ENCODE measurements at regions not wholly inside any gene's neighbourhood (a gene's known extent, or its start where the extent isn't known, plus 50 kb on each side); places are given as distances from the start of the nearest gene placed in this dataset.
"Not testable (repeated sequence)": the region's sequence is repeated elsewhere in the genome, so short reads cannot be mapped to it uniquely, and the experiment has no call there.

DNA sequence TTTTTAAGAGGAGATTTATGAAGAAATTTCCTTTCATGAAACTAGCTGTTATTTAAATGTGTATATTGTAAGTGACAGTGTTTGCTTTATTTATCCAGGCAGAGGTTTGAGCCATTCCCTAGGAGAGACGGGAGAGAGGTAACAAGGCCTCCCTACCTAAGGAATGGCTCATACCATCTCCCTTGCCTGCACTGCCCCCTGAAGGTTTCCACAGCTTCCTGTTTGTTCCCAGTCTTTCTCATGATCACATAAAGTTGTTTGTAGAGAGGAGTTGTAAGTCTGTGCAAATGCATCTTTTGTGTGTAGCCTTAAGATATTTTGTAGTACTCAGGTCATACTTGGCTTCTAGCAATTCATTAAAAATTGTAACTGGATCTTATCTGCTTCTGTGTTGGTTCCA, 1504.5 kb upstream of the PCDH10 start:
- DNase-seq (ENCODE audit: low spot score): no peak
- TF ChIP-seq, protein P1, sequence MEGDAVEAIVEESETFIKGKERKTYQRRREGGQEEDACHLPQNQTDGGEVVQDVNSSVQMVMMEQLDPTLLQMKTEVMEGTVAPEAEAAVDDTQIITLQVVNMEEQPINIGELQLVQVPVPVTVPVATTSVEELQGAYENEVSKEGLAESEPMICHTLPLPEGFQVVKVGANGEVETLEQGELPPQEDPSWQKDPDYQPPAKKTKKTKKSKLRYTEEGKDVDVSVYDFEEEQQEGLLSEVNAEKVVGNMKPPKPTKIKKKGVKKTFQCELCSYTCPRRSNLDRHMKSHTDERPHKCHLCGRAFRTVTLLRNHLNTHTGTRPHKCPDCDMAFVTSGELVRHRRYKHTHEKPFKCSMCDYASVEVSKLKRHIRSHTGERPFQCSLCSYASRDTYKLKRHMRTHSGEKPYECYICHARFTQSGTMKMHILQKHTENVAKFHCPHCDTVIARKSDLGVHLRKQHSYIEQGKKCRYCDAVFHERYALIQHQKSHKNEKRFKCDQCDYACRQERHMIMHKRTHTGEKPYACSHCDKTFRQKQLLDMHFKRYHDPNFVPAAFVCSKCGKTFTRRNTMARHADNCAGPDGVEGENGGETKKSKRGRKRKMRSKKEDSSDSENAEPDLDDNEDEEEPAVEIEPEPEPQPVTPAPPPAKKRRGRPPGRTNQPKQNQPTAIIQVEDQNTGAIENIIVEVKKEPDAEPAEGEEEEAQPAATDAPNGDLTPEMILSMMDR (IDR thresholded peaks at IDR 0.05; ENCODE audit: extremely low read depth, insufficient read depth, missing control alignments): peak; percentile 41
- in situ Hi-C loops (cut with MboI; ENCODE audit: low pct_unique_long_range_greater_than_20kb, low sequenced_read_pairs, unreplicated experiment): no loop called here

DNA sequence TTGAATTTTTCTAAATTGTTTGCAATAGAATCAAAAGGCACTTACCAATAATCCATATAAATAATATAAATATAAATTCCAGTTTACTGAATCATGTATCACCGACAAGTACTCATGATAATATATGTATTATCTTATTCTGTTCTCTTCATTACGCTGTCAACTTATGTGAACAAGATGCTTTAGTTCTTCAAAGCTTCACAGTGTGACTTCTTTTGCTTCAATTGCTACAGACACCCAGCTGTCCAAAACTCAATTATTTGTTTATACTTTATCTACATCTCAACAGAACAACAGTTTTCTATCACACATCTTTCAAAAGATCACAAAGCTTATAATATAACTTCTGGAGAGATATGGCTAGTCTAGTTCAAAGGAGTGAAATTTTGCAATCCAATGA, 1499.9 kb upstream of the PCDH10 start:
- no peak for DNase-seq (ENCODE audit: low spot score)
- in situ Hi-C loops (cut with MboI; ENCODE audit: low pct_unique_long_range_greater_than_20kb, low sequenced_read_pairs, unreplicated experiment): no loop called here
- TF ChIP-seq, protein P1 (IDR thresholded peaks at IDR 0.05; ENCODE audit: extremely low read depth, insufficient read depth, missing control alignments): no peak

DNA sequence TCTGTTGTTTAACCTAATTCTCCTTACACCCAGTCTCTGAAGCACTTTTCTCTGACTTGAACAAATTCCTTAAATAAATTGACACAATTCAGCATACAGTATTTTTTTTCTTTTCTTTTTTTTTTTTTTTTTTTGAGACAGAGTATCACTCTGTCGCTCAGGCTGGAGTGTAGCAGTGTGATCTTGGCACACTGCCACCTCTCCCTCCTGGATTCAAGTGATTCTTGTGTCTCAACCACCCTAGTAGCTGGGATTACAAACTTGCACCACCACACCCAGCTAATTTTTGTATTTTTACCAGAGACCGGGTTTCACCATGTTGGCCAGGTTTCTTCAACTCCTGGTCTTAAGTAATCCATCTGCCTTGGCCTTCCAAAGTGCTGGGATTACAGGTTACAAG, 1498.1 kb upstream of the PCDH10 start:
- in situ Hi-C loops (cut with MboI; ENCODE audit: low pct_unique_long_range_greater_than_20kb, low sequenced_read_pairs, unreplicated experiment): no loop called here
- DNase-seq (ENCODE audit: low spot score): no peak
- TF ChIP-seq, protein P1 (IDR thresholded peaks at IDR 0.05; ENCODE audit: extremely low read depth, insufficient read depth, missing control alignments): no peak

DNA sequence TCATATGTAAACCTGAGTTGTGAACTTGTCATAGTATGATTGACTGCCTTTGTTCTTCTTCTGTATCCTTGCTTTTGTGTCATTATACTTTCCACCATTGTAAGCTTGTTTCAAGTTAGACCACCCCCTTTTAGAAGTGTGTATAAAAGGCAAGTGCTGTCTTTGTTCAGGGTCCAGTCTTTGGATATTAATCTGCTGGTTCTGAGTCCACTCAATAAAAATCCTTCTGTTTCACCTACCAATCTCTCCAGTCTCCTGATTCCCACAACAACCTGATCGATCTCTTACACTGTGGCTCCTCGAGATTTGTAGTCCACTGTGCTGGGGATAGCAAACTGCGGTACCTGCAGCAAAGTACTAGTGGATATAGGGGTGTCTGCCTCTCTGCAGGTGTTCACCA, 1465.8 kb upstream of the PCDH10 start:
- in situ Hi-C loops (cut with MboI; ENCODE audit: low pct_unique_long_range_greater_than_20kb, low sequenced_read_pairs, unreplicated experiment); DNase-seq (ENCODE audit: low spot score): not testable (repeated sequence)

DNA sequence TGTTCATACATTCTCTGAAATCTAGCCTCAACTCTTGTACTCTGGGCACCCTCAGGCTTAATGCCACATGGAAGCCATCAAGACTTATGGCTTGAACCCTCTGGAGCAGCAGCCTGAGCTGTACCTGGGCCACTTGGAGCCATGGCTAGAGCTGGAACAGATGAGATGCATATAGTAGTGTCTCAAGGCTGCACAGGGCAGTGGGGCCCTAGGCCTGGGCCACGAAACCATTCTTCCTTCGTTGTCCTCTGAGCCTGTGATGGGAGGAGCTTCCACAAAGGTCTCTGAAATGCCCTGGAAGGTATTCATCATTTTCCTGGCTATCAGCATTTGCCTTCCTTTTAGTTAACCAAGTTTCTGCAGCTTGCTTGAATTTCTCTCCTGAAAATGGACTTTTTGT, 1427.2 kb upstream of the PCDH10 start:
- in situ Hi-C loops (cut with MboI; ENCODE audit: low pct_unique_long_range_greater_than_20kb, low sequenced_read_pairs, unreplicated experiment): no loop called here
- TF ChIP-seq, protein P1 (IDR thresholded peaks at IDR 0.05; ENCODE audit: extremely low read depth, insufficient read depth, missing control alignments): no peak
- no peak for DNase-seq (ENCODE audit: low spot score)

DNA sequence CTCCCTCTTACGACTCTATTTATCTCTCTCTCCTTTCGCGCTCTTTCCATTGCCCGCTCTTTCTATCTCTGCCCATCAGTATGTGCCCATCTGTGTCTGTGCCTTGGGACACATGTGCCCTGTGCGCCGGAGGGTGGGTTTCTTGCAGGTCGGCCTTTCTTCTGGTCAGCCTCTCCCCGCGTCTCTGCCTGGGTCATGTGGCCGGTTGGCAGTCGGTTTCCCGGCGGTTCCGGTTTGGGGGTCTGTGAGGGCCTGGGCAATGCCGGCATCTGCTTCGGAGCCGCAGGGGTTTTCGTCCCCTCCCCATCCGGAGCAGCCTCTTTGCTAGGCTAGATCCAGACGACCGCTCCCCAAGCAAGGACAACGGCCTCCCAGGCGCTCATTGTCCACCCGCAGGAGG, 1426.0 kb upstream of the PCDH10 start:
- in situ Hi-C loops (cut with MboI; ENCODE audit: low pct_unique_long_range_greater_than_20kb, low sequenced_read_pairs, unreplicated experiment); DNase-seq (ENCODE audit: low spot score): not testable (repeated sequence)

DNA sequence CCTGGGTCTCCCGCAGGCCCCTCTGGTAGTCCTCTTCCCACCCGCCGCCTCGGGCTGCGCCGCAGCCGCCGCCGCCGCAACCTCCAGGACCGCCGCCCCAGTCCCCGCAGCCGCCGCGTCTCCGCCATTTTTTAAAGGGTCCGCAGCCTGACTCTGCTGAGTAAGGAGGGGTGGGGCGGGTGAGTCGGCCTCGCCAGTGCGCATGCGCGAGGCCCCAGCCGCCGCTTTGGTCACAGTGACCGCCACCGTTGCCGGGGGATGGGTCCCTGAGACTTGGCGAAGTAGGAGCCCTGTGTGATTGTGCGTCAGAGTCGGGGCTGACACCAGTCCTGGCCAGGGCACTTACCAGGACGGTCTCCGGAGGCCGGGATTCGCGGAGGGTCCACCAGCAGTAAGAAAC, 1424.2 kb upstream of the PCDH10 start:
- not testable (repeated sequence) for DNase-seq (ENCODE audit: low spot score)

DNA sequence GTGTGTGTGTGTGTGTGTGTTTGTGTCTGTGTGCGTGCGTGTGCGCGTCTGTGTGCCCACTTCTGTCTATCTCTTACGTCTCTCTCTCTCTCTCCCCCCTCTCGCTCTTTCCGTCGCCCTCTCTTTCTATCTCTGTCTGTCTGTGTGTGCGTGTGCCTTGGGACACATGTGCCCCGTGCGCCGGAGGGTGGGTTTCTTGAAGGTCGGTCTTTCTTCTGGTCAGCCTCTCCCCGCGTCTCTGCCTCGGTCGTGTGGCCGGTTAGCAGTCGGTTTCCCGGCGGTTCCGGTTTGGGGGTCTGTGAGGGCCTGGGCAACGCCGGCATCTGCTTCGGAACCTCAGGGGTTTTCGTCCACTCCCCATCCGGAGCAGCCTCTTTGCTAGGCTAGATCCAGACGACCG, 1423.6 kb upstream of the PCDH10 start:
- in situ Hi-C loops (cut with MboI; ENCODE audit: low pct_unique_long_range_greater_than_20kb, low sequenced_read_pairs, unreplicated experiment); DNase-seq (ENCODE audit: low spot score): not testable (repeated sequence)

More for the DNA sequence above, 1424.2 kb upstream of the PCDH10 start:
- in situ Hi-C loops (cut with MboI; ENCODE audit: low pct_unique_long_range_greater_than_20kb, low sequenced_read_pairs, unreplicated experiment): not testable (repeated sequence)

DNA sequence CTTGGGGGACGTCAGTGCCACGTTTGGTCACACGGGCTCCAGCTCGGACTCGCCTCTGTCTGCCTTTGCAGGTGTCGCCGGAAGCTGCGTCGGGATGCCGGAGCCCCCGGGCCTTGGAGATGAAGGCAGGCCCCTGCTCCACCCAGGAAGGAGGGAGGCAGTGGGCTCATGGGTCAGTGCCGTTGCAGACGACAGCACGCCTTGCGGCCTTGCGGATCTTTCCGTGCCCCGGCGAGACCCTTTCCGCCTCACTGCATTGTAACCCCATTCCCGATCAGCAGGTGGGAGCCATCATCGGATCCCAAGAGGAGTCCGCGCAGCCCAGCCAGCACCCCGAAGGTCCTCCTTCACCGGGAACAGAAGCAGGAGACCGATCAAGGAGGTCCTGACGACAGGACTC, 1422.2 kb upstream of the PCDH10 start:
- in situ Hi-C loops (cut with MboI; ENCODE audit: low pct_unique_long_range_greater_than_20kb, low sequenced_read_pairs, unreplicated experiment): not testable (repeated sequence)

DNA sequence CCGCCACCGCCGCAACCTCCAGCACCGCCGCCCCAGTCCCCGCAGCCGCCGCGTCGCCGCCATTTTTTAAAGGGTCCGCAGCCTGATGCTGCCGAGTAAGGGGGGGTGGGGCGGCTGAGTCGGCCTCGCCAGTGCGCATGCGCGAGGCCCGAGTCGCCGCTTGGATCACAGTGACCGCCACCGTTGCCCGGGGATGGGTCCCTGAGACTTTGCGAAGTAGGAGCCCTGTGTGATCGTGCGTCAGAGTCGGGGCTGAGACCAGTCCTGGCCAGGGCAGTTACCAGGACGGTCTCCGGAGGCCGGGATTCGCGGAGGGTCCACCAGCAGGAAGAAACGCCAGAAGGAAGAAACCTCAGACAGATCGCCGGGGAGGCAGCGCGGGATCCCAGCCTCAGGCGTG, 1421.7 kb upstream of the PCDH10 start:
- in situ Hi-C loops (cut with MboI; ENCODE audit: low pct_unique_long_range_greater_than_20kb, low sequenced_read_pairs, unreplicated experiment); DNase-seq (ENCODE audit: low spot score): not testable (repeated sequence)

More for the DNA sequence above, 1422.2 kb upstream of the PCDH10 start:
- not testable (repeated sequence) for DNase-seq (ENCODE audit: low spot score)

DNA sequence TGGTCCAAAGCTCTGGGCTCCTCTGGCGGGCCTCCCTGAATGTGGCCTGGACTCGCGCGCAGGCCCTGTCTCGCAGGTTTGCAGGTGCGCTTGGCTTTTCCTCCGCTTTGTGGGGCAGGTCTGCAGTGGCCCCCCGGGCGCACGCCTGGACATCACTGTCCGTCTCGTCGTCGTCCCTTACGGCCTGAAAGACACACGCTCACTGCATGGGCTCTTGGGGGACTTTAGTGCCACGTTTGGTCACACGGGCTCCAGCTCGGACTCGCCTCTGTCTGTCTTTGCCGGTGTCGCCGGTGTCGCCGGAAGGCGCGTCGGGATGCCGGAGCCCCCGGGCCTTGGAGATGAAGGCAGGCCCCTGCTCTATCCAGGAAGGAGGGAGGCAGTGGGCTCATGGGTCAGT, 1419.9 kb upstream of the PCDH10 start:
- in situ Hi-C loops (cut with MboI; ENCODE audit: low pct_unique_long_range_greater_than_20kb, low sequenced_read_pairs, unreplicated experiment): not testable (repeated sequence)
- DNase-seq (ENCODE audit: low spot score): peak; percentile 12

DNA sequence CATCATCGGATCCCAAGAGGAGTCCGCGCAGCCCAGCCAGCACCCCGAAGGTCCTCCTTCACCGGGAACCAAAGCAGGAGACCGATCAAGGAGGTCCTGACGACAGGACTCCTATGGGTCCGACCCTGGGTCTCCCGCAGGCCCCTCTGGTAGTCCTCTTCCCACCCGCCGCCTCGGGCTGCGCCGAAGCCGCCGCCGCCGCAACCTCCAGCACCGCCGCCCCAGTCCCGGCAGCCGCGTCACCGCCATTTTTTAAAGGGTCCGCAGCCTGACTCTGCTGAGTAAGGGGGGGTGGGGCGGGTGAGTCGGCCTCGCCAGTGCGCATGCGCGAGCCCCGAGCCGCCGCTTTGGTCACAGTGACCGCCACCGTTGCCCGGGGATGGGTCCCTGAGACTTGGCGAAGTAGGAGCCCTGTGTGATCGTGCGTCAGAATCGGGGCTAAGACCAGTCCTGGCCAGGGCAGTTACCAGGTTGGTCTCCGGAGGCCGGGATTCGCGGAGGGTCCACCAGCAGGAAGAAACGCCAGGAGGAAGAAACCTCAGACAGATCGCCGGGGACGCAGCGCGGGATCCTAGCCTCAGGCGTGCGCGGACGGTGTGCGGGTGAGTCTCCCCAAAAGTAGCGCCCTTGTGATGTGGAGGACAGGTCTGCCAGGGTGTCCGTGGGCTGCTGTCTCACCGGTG, 1419.2 kb upstream of the PCDH10 start:
- in situ Hi-C loops (cut with MboI; ENCODE audit: low pct_unique_long_range_greater_than_20kb, low sequenced_read_pairs, unreplicated experiment); DNase-seq (ENCODE audit: low spot score): not testable (repeated sequence)

DNA sequence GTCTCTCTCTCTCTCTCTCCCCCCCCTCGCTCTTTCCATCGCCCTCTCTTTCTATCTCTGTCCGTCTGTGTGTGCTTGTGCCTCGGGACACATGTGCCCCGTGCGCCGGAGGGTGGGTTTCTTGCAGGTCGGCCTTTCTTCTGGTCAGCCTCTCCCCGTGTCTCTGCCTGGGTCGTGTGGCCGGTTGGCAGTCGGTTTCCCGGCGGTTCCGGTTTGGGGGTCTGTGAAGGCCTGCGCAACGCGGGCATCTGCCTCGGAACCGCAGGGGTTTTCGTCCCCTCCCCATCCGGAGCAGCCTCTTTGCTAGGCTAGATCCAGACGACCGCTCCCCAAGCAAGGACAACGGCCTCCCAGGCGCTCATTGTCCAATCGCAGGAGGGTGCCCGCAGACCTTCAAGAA, 1418.5 kb upstream of the PCDH10 start:
- DNase-seq (ENCODE audit: low spot score); in situ Hi-C loops (cut with MboI; ENCODE audit: low pct_unique_long_range_greater_than_20kb, low sequenced_read_pairs, unreplicated experiment): not testable (repeated sequence)

All from GM13977 (cell line).